ENCODE measurements at regions not wholly inside any gene's neighbourhood (a gene's known extent, or its start where the extent isn't known, plus 50 kb on each side); places are given as distances from the start of the nearest gene placed in this dataset.
A peak's percentile ranks its signal among the peaks of the same experiment; 100 is the strongest.

DNA sequence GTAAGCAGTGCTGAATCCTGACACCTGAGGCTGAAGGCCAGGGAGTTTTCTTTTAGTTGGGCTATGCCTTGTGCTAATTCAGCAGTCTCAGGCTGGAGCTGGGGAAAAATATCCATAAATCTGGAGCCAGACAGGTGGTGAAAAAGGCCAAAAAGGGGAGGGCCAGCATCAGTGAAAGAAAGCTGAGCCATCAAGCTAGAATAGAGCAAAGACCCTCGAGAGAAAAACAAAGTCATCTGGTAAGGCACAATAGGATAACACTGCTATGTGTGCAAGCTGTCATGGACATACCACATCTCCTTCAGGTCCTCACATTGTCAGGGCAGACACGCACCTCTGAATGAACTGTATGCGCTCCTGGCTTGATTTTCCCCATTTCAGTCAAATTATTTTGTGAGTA, 687.9 kb downstream of the SQOR start:
- H3K4me1 Mint-ChIP-seq = peaks cover 26% of the 10 kb centered on the region
- no peaks in the 10 kb centered on the region for H3K9me3 Mint-ChIP-seq
- no peaks in the 10 kb centered on the region; the same call in 1 of the 2 replicates for H3K27me3 Mint-ChIP-seq (ENCODE audit: low read depth)
- DNase-seq (ENCODE audit: low spot score) = no peak
- CTCF ChIA-PET = interaction anchor here (1.3 to 2.0 kb wide), 2 partner anchors 10 to 180 kb away, joined by 4 to 10 read pairs; no protein-coding TSS in a partner anchor
- TF ChIP-seq, protein P1, sequence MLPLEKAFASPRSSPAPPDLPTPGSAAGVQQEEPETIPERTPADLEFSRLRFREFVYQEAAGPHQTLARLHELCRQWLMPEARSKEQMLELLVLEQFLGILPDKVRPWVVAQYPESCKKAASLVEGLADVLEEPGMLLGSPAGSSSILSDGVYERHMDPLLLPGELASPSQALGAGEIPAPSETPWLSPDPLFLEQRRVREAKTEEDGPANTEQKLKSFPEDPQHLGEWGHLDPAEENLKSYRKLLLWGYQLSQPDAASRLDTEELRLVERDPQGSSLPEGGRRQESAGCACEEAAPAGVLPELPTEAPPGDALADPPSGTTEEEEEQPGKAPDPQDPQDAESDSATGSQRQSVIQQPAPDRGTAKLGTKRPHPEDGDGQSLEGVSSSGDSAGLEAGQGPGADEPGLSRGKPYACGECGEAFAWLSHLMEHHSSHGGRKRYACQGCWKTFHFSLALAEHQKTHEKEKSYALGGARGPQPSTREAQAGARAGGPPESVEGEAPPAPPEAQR (CRISPR knock-in tag; IDR thresholded peaks at IDR 0.05) = no peak
- TF ChIP-seq ZNF396 (CRISPR knock-in tag; IDR thresholded peaks at IDR 0.05; ENCODE audit: borderline replicate concordance) = no peak
- TF ChIP-seq ZBTB21 (CRISPR knock-in tag; IDR thresholded peaks at IDR 0.05; ENCODE audit: borderline replicate concordance) = no peak
- TF ChIP-seq, protein P2, sequence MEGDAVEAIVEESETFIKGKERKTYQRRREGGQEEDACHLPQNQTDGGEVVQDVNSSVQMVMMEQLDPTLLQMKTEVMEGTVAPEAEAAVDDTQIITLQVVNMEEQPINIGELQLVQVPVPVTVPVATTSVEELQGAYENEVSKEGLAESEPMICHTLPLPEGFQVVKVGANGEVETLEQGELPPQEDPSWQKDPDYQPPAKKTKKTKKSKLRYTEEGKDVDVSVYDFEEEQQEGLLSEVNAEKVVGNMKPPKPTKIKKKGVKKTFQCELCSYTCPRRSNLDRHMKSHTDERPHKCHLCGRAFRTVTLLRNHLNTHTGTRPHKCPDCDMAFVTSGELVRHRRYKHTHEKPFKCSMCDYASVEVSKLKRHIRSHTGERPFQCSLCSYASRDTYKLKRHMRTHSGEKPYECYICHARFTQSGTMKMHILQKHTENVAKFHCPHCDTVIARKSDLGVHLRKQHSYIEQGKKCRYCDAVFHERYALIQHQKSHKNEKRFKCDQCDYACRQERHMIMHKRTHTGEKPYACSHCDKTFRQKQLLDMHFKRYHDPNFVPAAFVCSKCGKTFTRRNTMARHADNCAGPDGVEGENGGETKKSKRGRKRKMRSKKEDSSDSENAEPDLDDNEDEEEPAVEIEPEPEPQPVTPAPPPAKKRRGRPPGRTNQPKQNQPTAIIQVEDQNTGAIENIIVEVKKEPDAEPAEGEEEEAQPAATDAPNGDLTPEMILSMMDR (IDR thresholded peaks at IDR 0.05) = no peak
- no peak for TF ChIP-seq TEAD4 (CRISPR knock-in tag; IDR thresholded peaks at IDR 0.05)
- no peak for TF ChIP-seq NR3C1 (CRISPR knock-in tag; conservative IDR thresholded peaks at IDR 0.05; ENCODE audit: low read depth)
- TF ChIP-seq, protein P3, sequence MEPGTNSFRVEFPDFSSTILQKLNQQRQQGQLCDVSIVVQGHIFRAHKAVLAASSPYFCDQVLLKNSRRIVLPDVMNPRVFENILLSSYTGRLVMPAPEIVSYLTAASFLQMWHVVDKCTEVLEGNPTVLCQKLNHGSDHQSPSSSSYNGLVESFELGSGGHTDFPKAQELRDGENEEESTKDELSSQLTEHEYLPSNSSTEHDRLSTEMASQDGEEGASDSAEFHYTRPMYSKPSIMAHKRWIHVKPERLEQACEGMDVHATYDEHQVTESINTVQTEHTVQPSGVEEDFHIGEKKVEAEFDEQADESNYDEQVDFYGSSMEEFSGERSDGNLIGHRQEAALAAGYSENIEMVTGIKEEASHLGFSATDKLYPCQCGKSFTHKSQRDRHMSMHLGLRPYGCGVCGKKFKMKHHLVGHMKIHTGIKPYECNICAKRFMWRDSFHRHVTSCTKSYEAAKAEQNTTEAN (CRISPR knock-in tag; IDR thresholded peaks at IDR 0.05) = no peak
- TF ChIP-seq MXD4 (CRISPR knock-in tag; IDR thresholded peaks at IDR 0.05; ENCODE audit: borderline replicate concordance) = no peak
- H3K27ac Mint-ChIP-seq = 0 out of 2 replicates have a peak overlapping the region, but pooled peaks have one; percentile 45
- no peak overlapping the region for H3K4me3 Mint-ChIP-seq
- POLR2A ChIA-PET = no interaction called here
- H3K36me3 Mint-ChIP-seq = no peaks in the 10 kb centered on the region
- no peak for ATAC-seq

DNA sequence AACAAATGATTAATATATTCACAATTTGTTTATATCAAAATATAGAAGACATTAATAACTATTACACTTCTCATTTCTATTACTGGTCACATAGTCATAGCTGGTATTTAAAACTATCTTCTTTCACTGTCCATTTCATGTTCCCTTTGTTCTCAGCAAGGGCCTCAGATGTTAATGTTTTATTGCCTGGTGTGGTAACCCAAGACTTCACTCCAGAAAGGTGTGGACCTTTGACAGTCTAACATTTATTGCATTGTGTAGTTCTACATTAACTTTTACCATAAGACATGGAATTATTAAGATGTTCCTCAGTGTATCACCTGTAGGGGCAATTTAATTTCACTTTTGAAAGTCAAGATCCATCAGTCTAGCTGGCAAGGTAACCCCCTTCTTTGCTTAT, 691.3 kb downstream of the SQOR start:
- H3K4me1 Mint-ChIP-seq = peaks cover 17% of the 10 kb centered on the region
- H3K9me3 Mint-ChIP-seq = no peaks in the 10 kb centered on the region
- no peaks in the 10 kb centered on the region for H3K36me3 Mint-ChIP-seq
- ChIA-PET CTCF (no interaction called here), POLR2A (no interaction called here)
- ATAC-seq = no peak
- no peak for DNase-seq (ENCODE audit: low spot score)
- H3K27me3 Mint-ChIP-seq (ENCODE audit: low read depth) = no peaks in the 10 kb centered on the region; the same call in 1 of the 2 replicates
- no peak overlapping the region for H3K27ac Mint-ChIP-seq
- H3K4me3 Mint-ChIP-seq = no peak overlapping the region
- TF ChIP-seq, protein P4, sequence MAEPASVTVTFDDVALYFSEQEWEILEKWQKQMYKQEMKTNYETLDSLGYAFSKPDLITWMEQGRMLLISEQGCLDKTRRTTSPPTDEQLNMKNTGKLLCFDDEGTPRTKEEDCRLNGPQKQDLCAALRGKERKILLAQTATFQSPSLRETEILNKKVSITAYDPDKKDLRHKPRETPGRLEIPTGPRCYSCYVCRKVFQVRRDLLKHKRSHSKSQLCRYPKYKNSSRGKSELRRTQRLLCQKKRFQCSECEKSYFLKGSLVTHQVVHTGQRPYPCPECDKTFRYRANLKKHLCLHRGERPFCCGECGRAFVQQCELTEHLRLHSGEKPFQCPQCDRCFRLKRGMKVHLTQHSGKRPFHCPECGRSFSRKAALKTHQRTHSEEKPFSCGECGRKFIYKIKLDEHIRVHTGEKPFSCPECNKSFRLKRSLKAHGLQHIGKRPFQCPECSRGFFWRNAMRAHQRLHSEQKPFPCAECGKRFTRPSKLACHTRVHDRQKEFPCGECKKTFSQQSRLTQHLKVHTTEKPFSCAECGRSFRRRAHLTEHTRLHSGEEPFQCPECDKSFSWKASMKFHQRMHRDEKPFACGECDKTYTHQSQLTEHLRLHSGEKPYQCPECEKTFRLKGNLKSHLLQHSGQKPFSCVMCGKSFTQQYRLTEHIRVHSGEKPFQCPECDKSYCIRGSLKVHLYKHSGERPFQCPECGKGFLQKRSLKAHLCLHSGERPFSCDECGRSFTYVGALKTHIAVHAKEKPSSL (CRISPR knock-in tag; conservative IDR thresholded peaks at IDR 0.05) = no peak
- TF ChIP-seq ZNF232 (CRISPR knock-in tag; IDR thresholded peaks at IDR 0.05) (no peak), TCF7 (CRISPR knock-in tag; IDR thresholded peaks at IDR 0.05; ENCODE audit: low read depth) (no peak), ETV6 (CRISPR knock-in tag; IDR thresholded peaks at IDR 0.05) (no peak), JUN (CRISPR knock-in tag; IDR thresholded peaks at IDR 0.05) (no peak), ZBTB21 (CRISPR knock-in tag; IDR thresholded peaks at IDR 0.05; ENCODE audit: borderline replicate concordance) (no peak), ZNF138 (CRISPR knock-in tag; conservative IDR thresholded peaks at IDR 0.05) (no peak), FOXP1 (CRISPR knock-in tag; IDR thresholded peaks at IDR 0.05; ENCODE audit: borderline replicate concordance) (no peak), JAZF1 (CRISPR knock-in tag; IDR thresholded peaks at IDR 0.05) (no peak)
- TF ChIP-seq, protein P5, sequence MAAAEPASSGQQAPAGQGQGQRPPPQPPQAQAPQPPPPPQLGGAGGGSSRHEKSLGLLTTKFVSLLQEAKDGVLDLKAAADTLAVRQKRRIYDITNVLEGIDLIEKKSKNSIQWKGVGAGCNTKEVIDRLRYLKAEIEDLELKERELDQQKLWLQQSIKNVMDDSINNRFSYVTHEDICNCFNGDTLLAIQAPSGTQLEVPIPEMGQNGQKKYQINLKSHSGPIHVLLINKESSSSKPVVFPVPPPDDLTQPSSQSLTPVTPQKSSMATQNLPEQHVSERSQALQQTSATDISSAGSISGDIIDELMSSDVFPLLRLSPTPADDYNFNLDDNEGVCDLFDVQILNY (CRISPR knock-in tag; IDR thresholded peaks at IDR 0.05) = no peak
- TF ChIP-seq, protein P6, sequence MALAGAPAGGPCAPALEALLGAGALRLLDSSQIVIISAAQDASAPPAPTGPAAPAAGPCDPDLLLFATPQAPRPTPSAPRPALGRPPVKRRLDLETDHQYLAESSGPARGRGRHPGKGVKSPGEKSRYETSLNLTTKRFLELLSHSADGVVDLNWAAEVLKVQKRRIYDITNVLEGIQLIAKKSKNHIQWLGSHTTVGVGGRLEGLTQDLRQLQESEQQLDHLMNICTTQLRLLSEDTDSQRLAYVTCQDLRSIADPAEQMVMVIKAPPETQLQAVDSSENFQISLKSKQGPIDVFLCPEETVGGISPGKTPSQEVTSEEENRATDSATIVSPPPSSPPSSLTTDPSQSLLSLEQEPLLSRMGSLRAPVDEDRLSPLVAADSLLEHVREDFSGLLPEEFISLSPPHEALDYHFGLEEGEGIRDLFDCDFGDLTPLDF (CRISPR knock-in tag; IDR thresholded peaks at IDR 0.05) = no peak
- TF ChIP-seq, protein P7, sequence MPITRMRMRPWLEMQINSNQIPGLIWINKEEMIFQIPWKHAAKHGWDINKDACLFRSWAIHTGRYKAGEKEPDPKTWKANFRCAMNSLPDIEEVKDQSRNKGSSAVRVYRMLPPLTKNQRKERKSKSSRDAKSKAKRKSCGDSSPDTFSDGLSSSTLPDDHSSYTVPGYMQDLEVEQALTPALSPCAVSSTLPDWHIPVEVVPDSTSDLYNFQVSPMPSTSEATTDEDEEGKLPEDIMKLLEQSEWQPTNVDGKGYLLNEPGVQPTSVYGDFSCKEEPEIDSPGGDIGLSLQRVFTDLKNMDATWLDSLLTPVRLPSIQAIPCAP (CRISPR knock-in tag; IDR thresholded peaks at IDR 0.05) = no peak
- TF ChIP-seq, protein P8, sequence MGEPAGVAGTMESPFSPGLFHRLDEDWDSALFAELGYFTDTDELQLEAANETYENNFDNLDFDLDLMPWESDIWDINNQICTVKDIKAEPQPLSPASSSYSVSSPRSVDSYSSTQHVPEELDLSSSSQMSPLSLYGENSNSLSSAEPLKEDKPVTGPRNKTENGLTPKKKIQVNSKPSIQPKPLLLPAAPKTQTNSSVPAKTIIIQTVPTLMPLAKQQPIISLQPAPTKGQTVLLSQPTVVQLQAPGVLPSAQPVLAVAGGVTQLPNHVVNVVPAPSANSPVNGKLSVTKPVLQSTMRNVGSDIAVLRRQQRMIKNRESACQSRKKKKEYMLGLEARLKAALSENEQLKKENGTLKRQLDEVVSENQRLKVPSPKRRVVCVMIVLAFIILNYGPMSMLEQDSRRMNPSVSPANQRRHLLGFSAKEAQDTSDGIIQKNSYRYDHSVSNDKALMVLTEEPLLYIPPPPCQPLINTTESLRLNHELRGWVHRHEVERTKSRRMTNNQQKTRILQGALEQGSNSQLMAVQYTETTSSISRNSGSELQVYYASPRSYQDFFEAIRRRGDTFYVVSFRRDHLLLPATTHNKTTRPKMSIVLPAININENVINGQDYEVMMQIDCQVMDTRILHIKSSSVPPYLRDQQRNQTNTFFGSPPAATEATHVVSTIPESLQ (CRISPR knock-in tag; IDR thresholded peaks at IDR 0.05) = no peak
- TF ChIP-seq, protein P9, sequence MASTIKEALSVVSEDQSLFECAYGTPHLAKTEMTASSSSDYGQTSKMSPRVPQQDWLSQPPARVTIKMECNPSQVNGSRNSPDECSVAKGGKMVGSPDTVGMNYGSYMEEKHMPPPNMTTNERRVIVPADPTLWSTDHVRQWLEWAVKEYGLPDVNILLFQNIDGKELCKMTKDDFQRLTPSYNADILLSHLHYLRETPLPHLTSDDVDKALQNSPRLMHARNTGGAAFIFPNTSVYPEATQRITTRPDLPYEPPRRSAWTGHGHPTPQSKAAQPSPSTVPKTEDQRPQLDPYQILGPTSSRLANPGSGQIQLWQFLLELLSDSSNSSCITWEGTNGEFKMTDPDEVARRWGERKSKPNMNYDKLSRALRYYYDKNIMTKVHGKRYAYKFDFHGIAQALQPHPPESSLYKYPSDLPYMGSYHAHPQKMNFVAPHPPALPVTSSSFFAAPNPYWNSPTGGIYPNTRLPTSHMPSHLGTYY (CRISPR knock-in tag; IDR thresholded peaks at IDR 0.05) = no peak

Measured in WTC11 (cell line).